CD4-positive, alpha-beta memory T cell (primary cell): ENCODE measurements at regions not wholly inside any gene's neighbourhood (a gene's known extent, or its start where the extent isn't known, plus 50 kb on each side); places are given as distances from the start of the nearest gene placed in this dataset.

Experiments used
- CTCF ChIA-PET: fragments of 350-600 bp; sonication (Branson Sonifier 250); formaldehyde crosslinking; loops from one replicate; lab custom pipeline; 2021; ENCODE audit warnings: inconsistent platforms; ENCODE audit not compliant: partially characterized antibody; lab: Charles Lee
- POLR2A ChIA-PET: fragments of 350-600 bp; sonication (Branson Sonifier 250); formaldehyde crosslinking; loops from one replicate; lab custom pipeline; 2021; ENCODE audit not compliant: partially characterized antibody; lab: Charles Lee
- DNase-seq, 5 donors: peaks; one replicate each; pipeline versions ENCODE4 v3.0.0 to v3.0.0-alpha.2; 2020 to 2022; ENCODE audit warnings: mixed read lengths in 1 of 5
- H3K27ac ChIP-seq: one replicate; pipeline ENCODE4 v1.7.0; 2013; ENCODE audit warnings: low read depth, low read length
- H3K27me3 ChIP-seq: 2 replicates; pipeline ENCODE4 v1.7.0; 2013; ENCODE audit warnings: mild to moderate bottlenecking, low read length, moderate library complexity; ENCODE audit not compliant: insufficient read depth
- H3K36me3 ChIP-seq: 2 replicates; pipeline ENCODE4 v1.7.0; 2013; ENCODE audit warnings: mild to moderate bottlenecking, low read length, moderate library complexity; ENCODE audit not compliant: insufficient read depth
- H3K4me1 ChIP-seq: 2 replicates; pipeline ENCODE4 v1.7.0; 2013; ENCODE audit warnings: mild to moderate bottlenecking, low read length, moderate library complexity; ENCODE audit not compliant: insufficient read depth
- H3K4me3 ChIP-seq, 2 donors: one replicate each; pipeline ENCODE4 v1.7.0; 2013; ENCODE audit warnings: low read length in 2 of 2, mild to moderate bottlenecking in 1 of 2
- H3K9me3 ChIP-seq, 2 donors: one replicate each; pipeline ENCODE4 v1.7.0; 2013; ENCODE audit warnings: low read length in 2 of 2, control low read depth in 1 of 2; ENCODE audit not compliant: control insufficient read depth in 1 of 2
- H3K27ac Mint-ChIP-seq, 7 donors: one replicate each; pipeline ENCODE4 v1.8.0; 2020 to 2021; ENCODE audit warnings: mixed read lengths in 7 of 7, mild to moderate bottlenecking in 6 of 7, inconsistent platforms in 3 of 7, moderate library complexity in 3 of 7
- H3K27me3 Mint-ChIP-seq, 2 donors: one replicate each; pipeline ENCODE4 v1.8.0; 2020 to 2021; ENCODE audit warnings: mixed read lengths in 2 of 2
- H3K36me3 Mint-ChIP-seq, 2 donors: one replicate each; pipeline ENCODE4 v1.8.0; 2020 to 2021; ENCODE audit warnings: mixed read lengths in 2 of 2, inconsistent platforms in 1 of 2, mild to moderate bottlenecking in 1 of 2
- H3K4me1 Mint-ChIP-seq, 4 donors: one replicate each; pipeline ENCODE4 v1.8.0; 2020 to 2021; ENCODE audit warnings: mixed read lengths in 4 of 4, mild to moderate bottlenecking in 1 of 4
- H3K4me3 Mint-ChIP-seq, 8 donors: one replicate each; pipeline ENCODE4 v1.8.0; 2020 to 2021; ENCODE audit warnings: mixed read lengths in 8 of 8, mild to moderate bottlenecking in 7 of 8, moderate library complexity in 6 of 8, inconsistent platforms in 3 of 8
- H3K9me3 Mint-ChIP-seq, 8 donors: one replicate each; pipeline ENCODE4 v1.8.0; 2020 to 2021; ENCODE audit warnings: mixed read lengths in 8 of 8, mild to moderate bottlenecking in 5 of 8, inconsistent platforms in 3 of 8, moderate library complexity in 1 of 8
- intact Hi-C: fragments of 100-400 bp; cut with micrococcal nuclease; formaldehyde crosslinking; loops from one replicate; pipeline ENCODE4 v1.15.1; 2023

DNA sequence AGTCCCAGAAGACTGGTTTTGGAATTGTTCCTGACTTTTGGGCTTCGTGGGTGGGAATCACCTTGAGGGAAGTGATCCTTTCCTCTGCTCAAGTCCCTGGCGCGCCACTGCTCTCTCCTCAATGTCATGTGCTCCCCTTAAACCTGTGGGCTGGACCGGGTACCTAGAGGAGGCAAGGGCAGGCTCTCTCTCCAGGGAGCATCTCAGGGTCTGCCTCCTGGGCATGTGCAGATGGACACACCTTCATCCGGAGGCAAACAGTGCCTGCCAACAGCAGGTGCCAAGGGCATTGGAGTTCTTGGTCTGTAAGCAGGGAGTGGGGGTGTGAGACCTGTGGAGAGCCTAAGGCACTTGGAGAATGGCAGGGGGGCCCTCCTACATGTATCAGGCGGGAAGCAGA lies 142.6 kb downstream of the INHBB start:
- no peaks in the 10 kb centered on the region for H3K9me3 ChIP-seq
- ChIA-PET POLR2A (no interaction called here), CTCF (no interaction called here)
- Mint-ChIP-seq H3K27ac (no peak overlapping the region), H3K4me3 (peak overlapping the region in 1 of 8 donors; percentile 15), H3K9me3 (no peaks in the 10 kb centered on the region), H3K4me1 (no peaks in the 10 kb centered on the region), H3K36me3 (no peaks in the 10 kb centered on the region), H3K27me3 (peaks cover 15 to 21% of the 10 kb centered on the region in 2 donors)
- no peak overlapping the region for H3K4me3 ChIP-seq
- no peaks in the 10 kb centered on the region for H3K4me1 ChIP-seq
- H3K27me3 ChIP-seq: no peaks in the 10 kb centered on the region
- intact Hi-C loops: no loop called here
- no peaks in the 10 kb centered on the region for H3K36me3 ChIP-seq
- no peak for DNase-seq
- no peak overlapping the region for H3K27ac ChIP-seq

GRCh38 chr2:120489023-120489422 lies 143.1 kb downstream of the INHBB start:
- Mint-ChIP-seq H3K9me3 (no peaks in the 10 kb centered on the region), H3K27ac (no peak overlapping the region), H3K27me3 (peaks cover 15 to 21% of the 10 kb centered on the region in 2 donors), H3K36me3 (no peaks in the 10 kb centered on the region), H3K4me1 (no peaks in the 10 kb centered on the region), H3K4me3 (no peak overlapping the region)
- Histone ChIP-seq H3K27me3 (no peaks in the 10 kb centered on the region), H3K9me3 (no peaks in the 10 kb centered on the region), H3K4me1 (no peaks in the 10 kb centered on the region), H3K27ac (no peak overlapping the region), H3K4me3 (no peak overlapping the region), H3K36me3 (no peaks in the 10 kb centered on the region)
- no peak for DNase-seq
- CTCF ChIA-PET: no interaction called here
- intact Hi-C loops: no loop called here
- POLR2A ChIA-PET: no interaction called here

DNA sequence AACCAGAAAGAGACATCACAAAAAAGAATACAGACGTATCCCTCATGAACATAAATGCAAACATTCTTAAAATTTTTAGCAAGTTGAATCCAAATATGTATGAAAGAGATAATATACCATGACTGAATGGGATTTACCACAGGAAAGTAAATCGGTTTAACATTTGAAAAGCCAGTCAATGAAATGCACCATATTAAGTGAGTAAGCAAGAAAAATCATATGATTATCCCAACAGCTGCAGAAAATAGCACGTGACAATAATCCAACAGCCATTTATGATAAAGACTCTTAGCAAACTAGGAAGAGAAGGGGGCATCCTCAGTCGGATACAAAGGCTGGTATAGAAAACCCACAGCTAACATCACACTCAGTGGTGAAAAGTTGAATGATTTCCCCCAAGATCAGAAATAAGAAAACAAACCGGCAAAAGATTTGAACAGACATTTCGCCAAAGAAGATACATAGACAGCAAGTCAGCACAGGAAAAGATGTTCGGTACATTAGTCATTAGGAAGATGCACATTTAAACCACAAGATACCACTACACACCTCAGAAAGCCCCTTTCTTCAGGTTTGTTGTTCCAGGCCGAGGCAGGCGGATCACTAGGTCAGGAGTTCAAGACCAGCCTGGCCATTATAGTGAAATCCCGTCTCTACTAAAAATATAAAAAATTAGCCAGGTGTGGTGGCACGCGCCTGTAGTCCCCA lies 144.3 kb downstream of the INHBB start:
- ChIA-PET POLR2A (no interaction called here), CTCF (no interaction called here)
- Histone ChIP-seq H3K4me3 (no peak overlapping the region), H3K4me1 (no peaks in the 10 kb centered on the region), H3K9me3 (no peaks in the 10 kb centered on the region), H3K27ac (no peak overlapping the region), H3K36me3 (no peaks in the 10 kb centered on the region), H3K27me3 (no peaks in the 10 kb centered on the region)
- no peak for DNase-seq
- Mint-ChIP-seq H3K4me3 (no peak overlapping the region), H3K27ac (no peak overlapping the region), H3K27me3 (peaks cover 15 to 20% of the 10 kb centered on the region in 2 donors), H3K36me3 (no peaks in the 10 kb centered on the region), H3K9me3 (no peaks in the 10 kb centered on the region), H3K4me1 (no peaks in the 10 kb centered on the region)
- intact Hi-C loops: no loop called here

- peaks cover 12 to 20% of the 10 kb centered on the region in 2 donors for H3K27me3 Mint-ChIP-seq
- Histone ChIP-seq H3K4me3 (no peak overlapping the region), H3K27me3 (no peaks in the 10 kb centered on the region), H3K27ac (no peak overlapping the region), H3K36me3 (no peaks in the 10 kb centered on the region), H3K4me1 (no peaks in the 10 kb centered on the region), H3K9me3 (no peaks in the 10 kb centered on the region)
- DNase-seq: no peak
- intact Hi-C loops: no loop called here
- no peaks in the 10 kb centered on the region for H3K4me1 Mint-ChIP-seq
- no peak overlapping the region for H3K4me3 Mint-ChIP-seq
- CTCF ChIA-PET: no interaction called here
- H3K36me3 Mint-ChIP-seq: no peaks in the 10 kb centered on the region
- POLR2A ChIA-PET: no interaction called here
- no peaks in the 10 kb centered on the region for H3K9me3 Mint-ChIP-seq
- H3K27ac Mint-ChIP-seq: no peak overlapping the region
Measured at GRCh38 chr2:120491111-120491625, 145.2 kb downstream of the INHBB start.

DNA sequence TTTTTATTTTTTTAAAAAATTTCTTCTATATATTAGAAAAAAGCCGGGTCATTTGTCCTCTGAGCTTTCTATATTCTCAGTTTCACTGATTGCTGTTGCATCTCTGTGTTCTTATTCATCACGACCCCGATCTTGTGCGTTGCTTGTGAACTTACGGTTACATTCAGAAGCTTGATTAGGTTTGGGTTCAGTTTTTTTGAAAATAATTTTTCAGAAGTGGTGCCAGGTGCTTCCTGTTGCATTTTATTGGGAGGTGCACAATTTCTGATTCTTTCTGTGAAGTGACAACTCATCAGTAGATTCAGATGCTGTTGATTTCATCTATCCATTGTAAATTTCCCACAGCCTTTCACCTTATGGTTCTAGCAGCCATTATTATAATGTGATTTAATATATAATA lies 147.3 kb downstream of the INHBB start:
- H3K4me3 ChIP-seq: no peak overlapping the region
- Mint-ChIP-seq H3K4me1 (no peaks in the 10 kb centered on the region), H3K36me3 (no peaks in the 10 kb centered on the region), H3K4me3 (no peak overlapping the region), H3K27ac (no peak overlapping the region), H3K27me3 (peaks cover 12 to 19% of the 10 kb centered on the region in 2 donors), H3K9me3 (no peaks in the 10 kb centered on the region)
- no peak for DNase-seq
- no peaks in the 10 kb centered on the region for H3K9me3 ChIP-seq
- no peaks in the 10 kb centered on the region for H3K36me3 ChIP-seq
- POLR2A ChIA-PET: no interaction called here
- CTCF ChIA-PET: no interaction called here
- no peaks in the 10 kb centered on the region for H3K27me3 ChIP-seq
- H3K27ac ChIP-seq: no peak overlapping the region
- no peaks in the 10 kb centered on the region for H3K4me1 ChIP-seq
- intact Hi-C loops: no loop called here

DNA sequence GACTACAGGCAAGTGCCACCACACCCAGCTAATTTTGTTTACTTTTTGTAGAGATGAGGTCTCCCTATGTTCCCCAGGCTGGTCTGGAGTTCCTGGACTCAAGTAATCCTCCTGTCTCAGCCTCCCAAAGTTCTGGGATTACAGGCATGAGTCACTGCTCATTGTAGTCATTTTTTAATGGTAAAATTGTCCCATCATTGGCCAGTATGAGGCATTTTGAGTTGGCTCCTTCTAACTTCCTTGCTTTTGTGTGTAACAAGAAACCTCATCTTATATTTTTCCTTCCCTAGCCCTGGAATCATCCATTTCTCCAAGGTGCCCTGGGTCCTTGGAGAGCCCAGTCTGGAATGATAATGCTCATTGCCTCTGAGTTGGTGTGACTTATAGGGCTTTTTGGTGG lies 148.5 kb downstream of the INHBB start:
- no peak overlapping the region for H3K27ac ChIP-seq
- Mint-ChIP-seq H3K4me3 (no peak overlapping the region), H3K36me3 (no peaks in the 10 kb centered on the region), H3K27me3 (peaks cover 11 to 14% of the 10 kb centered on the region in 2 donors), H3K4me1 (no peaks in the 10 kb centered on the region), H3K27ac (no peak overlapping the region), H3K9me3 (no peaks in the 10 kb centered on the region)
- H3K4me1 ChIP-seq: no peaks in the 10 kb centered on the region
- no peak overlapping the region for H3K4me3 ChIP-seq
- CTCF ChIA-PET: no interaction called here
- no peaks in the 10 kb centered on the region for H3K36me3 ChIP-seq
- no peak for DNase-seq
- intact Hi-C loops: no loop called here
- no peaks in the 10 kb centered on the region for H3K9me3 ChIP-seq
- H3K27me3 ChIP-seq: no peaks in the 10 kb centered on the region
- POLR2A ChIA-PET: no interaction called here

DNA sequence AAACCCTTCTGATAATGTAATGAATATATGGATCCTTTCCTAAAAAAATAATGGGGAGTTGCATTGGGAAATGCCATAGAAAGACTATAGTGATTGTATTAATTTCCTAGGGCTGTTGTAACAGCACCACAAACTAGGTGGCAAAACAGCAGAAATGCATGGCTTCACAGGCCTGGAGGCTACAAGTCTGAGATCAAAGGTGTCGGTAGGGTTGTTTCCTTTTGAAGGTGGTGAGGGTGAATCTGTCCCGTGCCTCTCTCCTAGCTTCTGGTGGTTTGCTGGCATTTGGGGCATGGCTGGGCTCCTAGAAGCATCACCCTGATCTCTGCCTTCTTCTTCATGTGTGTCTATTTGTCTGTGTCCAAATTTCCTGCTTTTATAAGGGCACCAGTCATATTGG lies 149.7 kb downstream of the INHBB start:
- no peaks in the 10 kb centered on the region for H3K36me3 ChIP-seq
- H3K27me3 ChIP-seq: no peaks in the 10 kb centered on the region
- intact Hi-C loops: no loop called here
- no peaks in the 10 kb centered on the region for H3K9me3 ChIP-seq
- ChIA-PET POLR2A (no interaction called here), CTCF (no interaction called here)
- Mint-ChIP-seq H3K4me1 (no peaks in the 10 kb centered on the region), H3K27me3 (peaks cover 10 to 16% of the 10 kb centered on the region in 2 donors), H3K27ac (no peak overlapping the region), H3K36me3 (no peaks in the 10 kb centered on the region), H3K9me3 (no peaks in the 10 kb centered on the region), H3K4me3 (no peak overlapping the region)
- H3K27ac ChIP-seq: no peak overlapping the region
- no peak for DNase-seq
- H3K4me3 ChIP-seq: no peak overlapping the region
- H3K4me1 ChIP-seq: no peaks in the 10 kb centered on the region
